HEK293T (cell line): ENCODE measurements at regions not wholly inside any gene's neighbourhood (a gene's known extent, or its start where the extent isn't known, plus 50 kb on each side); places are given as distances from the start of the nearest gene placed in this dataset.
A peak's percentile ranks its signal among the peaks of the same experiment; 100 is the strongest.

Experiments used
- CTCF ChIA-PET: fragments of 350-600 bp; formaldehyde crosslinking; extraction: SDS; loops from one replicate; lab custom pipeline; 2021; ENCODE audit warnings: antibody characterized with exemption, inconsistent platforms; lab: Yijun Ruan, JAX
- POLR2A ChIA-PET: fragments of 350-600 bp; formaldehyde crosslinking; extraction: SDS; loops from one replicate; lab custom pipeline; 2020; ENCODE audit warnings: antibody characterized with exemption, inconsistent platforms; lab: Yijun Ruan, JAX
- DNase-seq: peaks from one replicate; pipeline ENCODE4 v3.0.0; 2012; ENCODE audit warnings: mixed read lengths; ENCODE audit errors: extremely low spot score
- ARNT ChIP-seq: fragments of 450-650 bp; IDR thresholded peaks from 2 replicates; pipeline ENCODE4 v1.6.1; 2017; ENCODE audit warnings: mild to moderate bottlenecking
- BHLHE40 ChIP-seq: fragments of 450-650 bp; IDR thresholded peaks from 2 replicates; pipeline ENCODE4 v1.6.1; 2016; ENCODE audit warnings: mild to moderate bottlenecking, moderate library complexity, borderline replicate concordance
- CTBP1 ChIP-seq: fragments of 450-650 bp; IDR thresholded peaks from 2 replicates; pipeline ENCODE4 v1.6.1; 2016; ENCODE audit warnings: borderline replicate concordance
- ELF4 ChIP-seq: fragments of 450-650 bp; IDR thresholded peaks from 2 replicates; pipeline ENCODE4 v1.6.1; 2017; ENCODE audit warnings: antibody characterized with exemption
- FOXA1 ChIP-seq: fragments of 450-650 bp; IDR thresholded peaks from 2 replicates; pipeline ENCODE4 v1.6.1; 2016; ENCODE audit warnings: mild to moderate bottlenecking
- FOXK2 ChIP-seq: fragments of 450-650 bp; IDR thresholded peaks from 2 replicates; pipeline ENCODE4 v1.6.1; 2016; ENCODE audit warnings: mild to moderate bottlenecking
- FOXM1 ChIP-seq: fragments of 450-650 bp; IDR thresholded peaks from 2 replicates; pipeline ENCODE4 v1.6.1; 2017; ENCODE audit warnings: mild to moderate bottlenecking, borderline replicate concordance
- HDGF ChIP-seq: fragments of 450-650 bp; IDR thresholded peaks from 2 replicates; pipeline ENCODE4 v1.6.1; 2017; ENCODE audit warnings: antibody characterized with exemption, borderline replicate concordance
- L3MBTL2 ChIP-seq: fragments of 450-650 bp; conservative IDR thresholded peaks from 2 replicates; pipeline ENCODE4 v1.6.1; 2016; ENCODE audit warnings: mild to moderate bottlenecking
- LEF1 ChIP-seq: fragments of 450-650 bp; IDR thresholded peaks from 2 replicates; pipeline ENCODE4 v1.6.1; 2017; ENCODE audit warnings: mild to moderate bottlenecking, borderline replicate concordance
- NFRKB ChIP-seq: fragments of 450-650 bp; IDR thresholded peaks from 2 replicates; pipeline ENCODE4 v1.6.1; 2016; ENCODE audit warnings: mild to moderate bottlenecking, moderate library complexity
- SP1 ChIP-seq: fragments of 450-650 bp; IDR thresholded peaks from 2 replicates; pipeline ENCODE4 v1.6.1; 2017
- SUZ12 ChIP-seq: fragments of 450-650 bp; IDR thresholded peaks from 2 replicates; pipeline ENCODE4 v1.6.1; 2016; ENCODE audit warnings: mild to moderate bottlenecking
- TARDBP ChIP-seq: fragments of 450-650 bp; IDR thresholded peaks from 2 replicates; pipeline ENCODE4 v1.6.1; 2016
- ZNF384 ChIP-seq: fragments of 450-650 bp; IDR thresholded peaks from 2 replicates; pipeline ENCODE4 v1.6.1; 2016
- TF ChIP-seq, protein P1 (sequence below): fragments of 450-650 bp; IDR thresholded peaks from 2 replicates; pipeline ENCODE4 v1.6.1; 2016

DNA sequence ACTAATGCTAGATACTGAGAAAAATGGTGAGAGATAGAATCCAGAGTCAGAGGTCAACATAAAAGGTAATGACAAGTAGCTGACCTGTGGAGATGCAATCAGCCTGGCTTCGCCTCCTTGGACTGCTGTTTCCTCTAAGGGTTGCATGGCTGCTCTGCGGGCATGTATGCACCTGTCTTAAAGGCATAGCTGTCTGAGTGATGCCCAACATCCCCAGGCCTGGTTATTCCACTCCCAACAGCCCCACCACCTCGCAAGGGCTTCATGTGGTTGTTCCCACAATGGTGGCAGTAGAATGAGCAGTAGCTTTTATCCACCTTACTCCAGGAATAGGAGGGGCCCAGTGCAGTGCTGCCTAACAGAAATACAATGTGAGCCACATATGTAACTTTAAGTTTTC, 69.7 kb upstream of the ALK start:
- TF ChIP-seq ARNT = no peak
- no peak for TF ChIP-seq FOXM1
- POLR2A ChIA-PET = no interaction called here
- CTCF ChIA-PET = no interaction called here
- DNase-seq = no peak

DNA sequence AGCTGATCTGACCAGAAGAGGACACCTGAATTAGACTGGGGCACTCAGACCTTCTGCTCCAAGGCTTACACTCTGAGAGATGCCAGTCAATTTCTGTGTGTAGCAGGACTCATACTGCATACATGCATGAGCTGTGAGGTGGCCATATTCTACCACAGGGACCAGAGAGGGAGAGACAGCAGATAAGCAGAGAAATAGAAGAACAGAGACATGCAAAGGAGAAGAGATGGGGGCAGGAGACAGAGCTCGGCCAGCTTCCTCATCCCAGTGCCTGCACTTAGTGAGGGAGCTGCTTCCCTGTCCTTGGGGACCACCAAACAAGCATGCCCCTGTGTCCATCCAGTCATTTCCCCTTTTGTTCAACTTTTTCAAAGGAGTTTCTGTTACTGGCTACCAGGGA, 73.9 kb upstream of the ALK start:
- POLR2A ChIA-PET = no interaction called here
- no peak for TF ChIP-seq NFRKB
- CTCF ChIA-PET = no interaction called here
- DNase-seq = no peak

DNA sequence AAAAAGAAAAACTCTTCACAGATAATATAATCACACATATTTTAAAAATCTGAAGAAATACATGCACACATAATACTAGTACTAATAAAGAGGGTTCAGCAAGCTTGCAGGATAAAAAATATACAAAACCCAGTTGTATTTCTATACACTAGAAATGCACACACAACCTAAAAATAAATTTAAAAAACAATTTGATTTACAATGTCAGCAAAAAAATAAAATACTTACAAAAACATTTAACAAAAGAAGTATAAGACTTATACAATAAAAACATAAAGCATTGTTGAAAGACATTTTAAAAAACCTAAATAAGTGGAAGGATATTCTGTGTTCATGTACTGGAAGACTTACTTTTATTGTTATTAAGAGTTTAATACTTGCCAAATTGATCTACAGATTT, 81.7 kb upstream of the ALK start:
- CTCF ChIA-PET = no interaction called here
- POLR2A ChIA-PET = no interaction called here
- TF ChIP-seq ZNF384 = no peak
- no peak for TF ChIP-seq SUZ12
- TF ChIP-seq ELF4 = no peak
- no peak for TF ChIP-seq SP1
- TF ChIP-seq, protein P1, sequence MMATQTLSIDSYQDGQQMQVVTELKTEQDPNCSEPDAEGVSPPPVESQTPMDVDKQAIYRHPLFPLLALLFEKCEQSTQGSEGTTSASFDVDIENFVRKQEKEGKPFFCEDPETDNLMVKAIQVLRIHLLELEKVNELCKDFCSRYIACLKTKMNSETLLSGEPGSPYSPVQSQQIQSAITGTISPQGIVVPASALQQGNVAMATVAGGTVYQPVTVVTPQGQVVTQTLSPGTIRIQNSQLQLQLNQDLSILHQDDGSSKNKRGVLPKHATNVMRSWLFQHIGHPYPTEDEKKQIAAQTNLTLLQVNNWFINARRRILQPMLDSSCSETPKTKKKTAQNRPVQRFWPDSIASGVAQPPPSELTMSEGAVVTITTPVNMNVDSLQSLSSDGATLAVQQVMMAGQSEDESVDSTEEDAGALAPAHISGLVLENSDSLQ = no peak
- no peak for TF ChIP-seq LEF1
- no peak for TF ChIP-seq CTBP1
- no peak for TF ChIP-seq HDGF
- no peak for TF ChIP-seq FOXK2
- no peak for TF ChIP-seq TARDBP
- no peak for TF ChIP-seq NFRKB
- no peak for TF ChIP-seq FOXM1
- no peak for TF ChIP-seq L3MBTL2
- TF ChIP-seq FOXA1 = no peak
- TF ChIP-seq BHLHE40 = no peak
- TF ChIP-seq ARNT = no peak
- no peak for DNase-seq

DNA sequence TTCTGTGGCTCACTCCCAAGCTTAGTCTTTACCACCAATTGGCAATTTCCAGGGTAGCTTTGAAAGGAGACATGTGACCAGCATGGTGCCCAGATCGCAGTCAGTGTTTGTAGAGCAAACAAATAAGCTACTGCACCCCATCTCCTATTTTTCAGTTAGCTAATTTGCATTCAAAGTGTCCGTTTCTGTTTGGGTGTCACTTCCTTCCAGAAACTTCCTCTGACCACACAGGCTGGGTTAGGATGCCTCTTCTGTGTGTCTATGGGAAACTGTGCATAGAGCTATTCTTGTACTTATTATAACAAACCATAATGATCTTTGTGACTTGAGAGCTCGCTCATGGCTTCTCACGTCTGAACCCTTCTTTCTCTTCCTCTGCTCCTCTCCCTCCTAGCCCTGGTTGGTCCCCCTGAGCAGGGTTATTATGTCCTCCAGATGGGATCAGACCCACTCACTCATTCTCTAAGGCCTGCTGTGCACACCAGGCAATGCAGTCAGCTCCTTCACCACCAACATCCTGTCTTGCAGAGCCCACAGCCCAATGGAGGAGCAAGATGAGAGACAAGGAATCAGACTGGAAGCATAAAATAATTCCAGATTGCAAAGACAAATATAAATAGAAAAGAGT, 101.2 kb upstream of the ALK start:
- ChIA-PET POLR2A (no interaction called here), CTCF (no interaction called here)
- DNase-seq = no peak
- TF ChIP-seq NFRKB = no peak
- TF ChIP-seq FOXK2 = no peak
- TF ChIP-seq LEF1 = no peak
- TF ChIP-seq ELF4 = no peak
- TF ChIP-seq, protein P1 = no peak
- TF ChIP-seq SP1 = no peak
- no peak for TF ChIP-seq FOXM1
- no peak for TF ChIP-seq CTBP1
- TF ChIP-seq BHLHE40 = no peak
- no peak for TF ChIP-seq TARDBP
- no peak for TF ChIP-seq ZNF384
- TF ChIP-seq ARNT = no peak
- no peak for TF ChIP-seq HDGF
- no peak for TF ChIP-seq SUZ12
- TF ChIP-seq FOXA1 = no peak
- TF ChIP-seq L3MBTL2 = no peak

DNA sequence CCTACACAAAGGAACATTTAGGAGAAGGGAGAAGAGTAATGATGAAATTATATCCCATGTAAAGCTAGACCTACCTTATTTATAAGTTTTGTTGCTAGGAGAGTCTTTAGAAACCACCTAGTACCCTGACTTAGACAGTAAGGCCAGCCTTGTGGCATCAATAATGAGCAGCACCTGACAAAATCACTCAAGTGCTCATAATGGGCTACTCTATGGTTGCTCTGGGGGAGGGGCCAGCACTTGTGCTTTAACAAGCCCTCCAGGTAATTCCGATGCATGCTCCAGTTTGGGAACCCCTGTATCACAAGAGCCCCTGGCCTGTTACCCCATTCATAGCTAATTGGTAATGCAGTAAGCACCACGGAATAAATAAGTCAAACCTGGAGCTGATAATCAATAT, 102.9 kb upstream of the ALK start:
- ChIA-PET CTCF (no interaction called here), POLR2A (no interaction called here)
- TF ChIP-seq TARDBP (no peak), HDGF (no peak)
- DNase-seq = no peak

DNA sequence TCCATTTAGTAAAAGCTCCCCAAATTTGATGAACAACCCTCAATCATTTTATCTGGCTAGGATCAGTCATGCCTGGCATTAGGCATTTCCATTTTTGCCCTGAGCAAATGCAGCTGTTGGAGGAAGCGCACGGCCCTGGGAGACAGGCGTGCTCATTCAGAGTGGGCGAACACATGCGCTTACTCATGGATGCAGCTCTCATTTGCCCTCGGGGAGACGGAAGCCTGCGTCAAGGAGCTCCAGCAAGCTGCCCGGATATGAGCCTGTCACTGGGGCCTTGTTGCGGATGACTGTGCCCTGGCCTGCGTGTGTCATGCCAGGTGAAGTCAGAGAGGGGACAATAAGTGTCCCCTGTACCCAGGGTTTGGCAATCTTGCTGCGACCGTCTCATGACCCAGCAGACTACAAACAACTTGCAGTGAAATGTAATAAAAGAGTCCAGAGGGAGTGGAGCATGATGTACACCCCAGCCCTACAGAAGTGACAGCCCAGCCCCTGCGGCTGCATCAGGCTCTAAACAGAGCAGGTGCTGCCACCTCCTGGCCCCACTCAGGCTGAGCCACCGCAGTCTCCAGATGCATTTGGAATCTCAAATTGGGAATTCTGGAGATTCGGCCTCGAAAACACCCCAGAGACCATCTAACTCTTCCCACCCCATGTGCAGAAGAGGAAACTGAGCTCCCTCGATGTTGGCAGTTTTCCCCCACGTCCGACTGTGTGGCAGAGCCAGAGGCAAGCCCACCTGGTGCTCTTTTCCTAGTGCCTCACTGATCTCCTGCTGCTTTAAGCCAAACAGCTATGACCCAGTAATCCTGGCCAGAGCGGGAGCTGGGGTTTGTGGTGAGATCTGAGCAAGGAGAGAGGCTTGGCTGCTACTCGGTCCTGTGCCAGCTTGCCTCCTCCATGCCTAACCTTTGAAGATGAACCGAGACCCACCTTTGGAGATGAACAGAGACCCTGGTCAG, 105.0 kb upstream of the ALK start:
- CTCF ChIA-PET = interaction anchor here (0.9 to 1.3 kb wide), 4 partner anchors 11 to 106 kb away, joined by 3 read pairs; no protein-coding TSS in a partner anchor
- POLR2A ChIA-PET = no interaction called here
- peak; percentile 76 for DNase-seq

DNA sequence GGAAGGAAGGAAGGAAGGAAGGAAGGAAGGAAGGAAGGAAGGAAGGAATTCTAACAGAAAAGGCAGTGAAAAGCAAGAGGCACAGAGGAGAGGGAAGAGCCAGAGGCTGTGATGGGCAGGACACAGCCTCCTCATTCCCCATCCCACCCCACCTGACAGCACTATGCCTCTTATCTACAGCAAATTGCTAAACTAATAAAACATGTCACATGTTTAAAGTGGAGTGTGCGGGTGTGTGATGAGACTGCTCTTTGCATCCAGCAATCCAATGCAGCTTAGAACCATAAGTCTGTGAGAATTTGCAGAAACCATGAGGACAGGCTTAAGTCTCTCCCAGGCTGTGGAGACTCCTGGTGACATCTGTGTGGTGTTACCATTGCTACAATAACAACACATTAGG, 108.4 kb upstream of the ALK start:
- POLR2A ChIA-PET = no interaction called here
- TF ChIP-seq L3MBTL2 (no peak), SUZ12 (no peak), FOXA1 (no peak), ARNT (no peak), BHLHE40 (no peak), HDGF (no peak), NFRKB (no peak), FOXM1 (no peak), ELF4 (no peak), FOXK2 (no peak), TARDBP (no peak), SP1 (no peak), ZNF384 (no peak), LEF1 (no peak), CTBP1 (no peak)
- TF ChIP-seq, protein P1 = no peak
- CTCF ChIA-PET = interaction anchor here (0.6 kb wide), 1 partner anchor 41 kb away, joined by 3 read pairs; no protein-coding TSS in a partner anchor
- no peak for DNase-seq

More for the DNA sequence above, 105.0 kb upstream of the ALK start:
- TF ChIP-seq L3MBTL2 (no peak), CTBP1 (no peak)
